ENCODE measurements at regions not wholly inside any gene's neighbourhood (a gene's known extent, or its start where the extent isn't known, plus 50 kb on each side); places are given as distances from the start of the nearest gene placed in this dataset.
"Not testable (repeated sequence)": the region's sequence is repeated elsewhere in the genome, so short reads cannot be mapped to it uniquely, and the experiment has no call there.

DNA sequence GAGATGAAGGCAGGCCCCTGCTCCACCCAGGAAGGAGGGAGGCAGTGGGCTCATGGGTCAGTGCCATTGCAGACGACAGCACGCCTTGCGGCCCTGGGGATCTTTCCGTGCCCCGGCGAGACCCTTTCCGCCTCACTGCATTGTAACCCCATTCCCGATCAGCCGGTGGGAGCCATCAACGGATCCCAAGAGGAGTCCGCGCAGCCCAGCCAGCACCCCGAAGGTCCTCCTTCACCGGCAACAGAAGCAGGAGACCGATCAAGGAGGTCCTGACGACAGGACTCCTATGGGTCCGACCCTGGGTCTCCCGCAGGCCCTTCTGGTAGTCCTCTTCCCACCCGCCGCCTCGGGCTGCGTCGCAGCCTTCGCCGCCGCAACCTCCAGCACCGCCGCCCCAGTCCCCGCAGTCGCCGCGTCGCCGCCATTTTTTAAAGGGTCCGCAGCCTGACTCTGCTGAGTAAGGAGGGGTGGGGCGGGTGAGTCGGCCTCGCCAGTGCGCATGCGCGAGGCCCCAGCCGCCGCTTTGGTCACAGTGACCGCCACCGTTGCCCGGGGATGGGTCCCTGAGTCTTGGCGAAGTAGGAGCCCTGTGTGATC is 1417.0 kb upstream of the PCDH10 start:
- not testable (repeated sequence) for TF ChIP-seq EZH2 (IDR thresholded peaks at IDR 0.05); POLR2AphosphoS5 (IDR thresholded peaks at IDR 0.05; ENCODE audit: borderline replicate concordance, low read depth, low read length); FOXP2 (optimal IDR thresholded peaks at IDR 0.05; ENCODE audit: control extremely low read depth, extremely low read length, insufficient read depth)

All from SK-N-MC (cell line).